22Rv1 (cell line): ENCODE measurements at regions not wholly inside any gene's neighbourhood (a gene's known extent, or its start where the extent isn't known, plus 50 kb on each side); places are given as distances from the start of the nearest gene placed in this dataset.

Experiments used
- ZFX ChIP-seq: fragments of 450-650 bp; IDR thresholded peaks from 2 replicates; pipeline ENCODE4 v1.6.1; 2017; ENCODE audit warnings: antibody characterized with exemption, borderline replicate concordance
- TF ChIP-seq, protein P1 (sequence below): fragments of 450-650 bp; IDR thresholded peaks from 2 replicates; pipeline ENCODE4 v1.5.1; 2017; ENCODE audit warnings: mild to moderate bottlenecking

GRCh38 chr9:38271666-38272241 is 120.7 kb upstream of the ALDH1B1 start:
- no peak for TF ChIP-seq ZFX
- TF ChIP-seq, protein P1, sequence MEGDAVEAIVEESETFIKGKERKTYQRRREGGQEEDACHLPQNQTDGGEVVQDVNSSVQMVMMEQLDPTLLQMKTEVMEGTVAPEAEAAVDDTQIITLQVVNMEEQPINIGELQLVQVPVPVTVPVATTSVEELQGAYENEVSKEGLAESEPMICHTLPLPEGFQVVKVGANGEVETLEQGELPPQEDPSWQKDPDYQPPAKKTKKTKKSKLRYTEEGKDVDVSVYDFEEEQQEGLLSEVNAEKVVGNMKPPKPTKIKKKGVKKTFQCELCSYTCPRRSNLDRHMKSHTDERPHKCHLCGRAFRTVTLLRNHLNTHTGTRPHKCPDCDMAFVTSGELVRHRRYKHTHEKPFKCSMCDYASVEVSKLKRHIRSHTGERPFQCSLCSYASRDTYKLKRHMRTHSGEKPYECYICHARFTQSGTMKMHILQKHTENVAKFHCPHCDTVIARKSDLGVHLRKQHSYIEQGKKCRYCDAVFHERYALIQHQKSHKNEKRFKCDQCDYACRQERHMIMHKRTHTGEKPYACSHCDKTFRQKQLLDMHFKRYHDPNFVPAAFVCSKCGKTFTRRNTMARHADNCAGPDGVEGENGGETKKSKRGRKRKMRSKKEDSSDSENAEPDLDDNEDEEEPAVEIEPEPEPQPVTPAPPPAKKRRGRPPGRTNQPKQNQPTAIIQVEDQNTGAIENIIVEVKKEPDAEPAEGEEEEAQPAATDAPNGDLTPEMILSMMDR = no peak
